ENCODE measurements at regions not wholly inside any gene's neighbourhood (a gene's known extent, or its start where the extent isn't known, plus 50 kb on each side); places are given as distances from the start of the nearest gene placed in this dataset.
A peak's percentile ranks its signal among the peaks of the same experiment; 100 is the strongest.

GRCh38 chr2:5491523-5491922 is 200.7 kb upstream of the SOX11 start:
- peaks cover 15 to 22% of the 10 kb centered on the region in 2 donors for H3K4me1 ChIP-seq (replicated peaks in 1 of 2)
- in situ Hi-C loops (cut with MboI; ENCODE audit: low pct_unique_long_range_greater_than_20kb in 2 of 9, low sequenced_read_pairs in 9 of 9, unreplicated experiment in 9 of 9): no loop called here
- ATAC-seq (replicated peaks in 6 of 8): no peak
- no peak overlapping the region for H3K4me3 ChIP-seq
- WGBS, 10 experiments: 0 to 100% (median 82%) methylated on average over 1 to 3 of the region's 3 CpGs; no CpG with 5 or more reads in 1 of the 10 experiments
- H3K27ac ChIP-seq: no peak overlapping the region

- Histone ChIP-seq H3K27ac (no peak overlapping the region), H3K4me1 (replicated peaks in 1 of 2) (peaks cover 16 to 26% of the 10 kb centered on the region in 2 donors), H3K4me3 (no peak overlapping the region)
- in situ Hi-C loops (cut with MboI; ENCODE audit: low pct_unique_long_range_greater_than_20kb in 2 of 9, low sequenced_read_pairs in 9 of 9, unreplicated experiment in 9 of 9): no loop called here
- no peak for ATAC-seq (replicated peaks in 6 of 8)
- 53 to 83% (median 80%) methylated on average over 1 to 3 of the region's 17 CpGs; no CpG with 5 or more reads in 7 of the 10 experiments for WGBS, 10 experiments
Observed at GRCh38 chr2:5493256-5493655, 198.9 kb upstream of the SOX11 start.

GRCh38 chr2:5494212-5494611 is 198.0 kb upstream of the SOX11 start:
- ATAC-seq (replicated peaks in 6 of 8): no peak
- H3K4me1 ChIP-seq (replicated peaks in 1 of 2): peaks cover 16 to 26% of the 10 kb centered on the region in 2 donors
- no peak overlapping the region for H3K27ac ChIP-seq
- no peak overlapping the region for H3K4me3 ChIP-seq
- 0 to 93% (median 83%) methylated on average over 2 to 8 of the region's 8 CpGs; no CpG with 5 or more reads in 3 of the 10 experiments for WGBS, 10 experiments
- in situ Hi-C loops (cut with MboI; ENCODE audit: low pct_unique_long_range_greater_than_20kb in 2 of 9, low sequenced_read_pairs in 9 of 9, unreplicated experiment in 9 of 9): no loop called here

- in situ Hi-C loops (cut with MboI; ENCODE audit: low pct_unique_long_range_greater_than_20kb in 2 of 9, low sequenced_read_pairs in 9 of 9, unreplicated experiment in 9 of 9): no loop called here
- H3K27ac ChIP-seq: no peak overlapping the region
- peaks cover 16 to 26% of the 10 kb centered on the region in 2 donors for H3K4me1 ChIP-seq (replicated peaks in 1 of 2)
- 46 to 95% (median 88%) methylated on average over 3 to 8 of the region's 8 CpGs; no CpG with 5 or more reads in 1 of the 10 experiments for WGBS, 10 experiments
- H3K4me3 ChIP-seq: no peak overlapping the region
- no peak for ATAC-seq (replicated peaks in 6 of 8)
Observed at GRCh38 chr2:5495586-5495985, 196.6 kb upstream of the SOX11 start.

- 0 to 100% (median 55%) methylated on average over 1 to 9 of the region's 10 CpGs; no CpG with 5 or more reads in 2 of the 10 experiments for WGBS, 10 experiments
- no peak for ATAC-seq (replicated peaks in 6 of 8)
- in situ Hi-C loops (cut with MboI; ENCODE audit: low pct_unique_long_range_greater_than_20kb in 2 of 9, low sequenced_read_pairs in 9 of 9, unreplicated experiment in 9 of 9): no loop called here
- Histone ChIP-seq H3K27ac (no peak overlapping the region), H3K4me1 (replicated peaks in 1 of 2) (peaks cover 16 to 36% of the 10 kb centered on the region in 2 donors), H3K4me3 (no peak overlapping the region)
Observed at GRCh38 chr2:5497874-5498273, 194.3 kb upstream of the SOX11 start.

- Histone ChIP-seq H3K4me1 (replicated peaks in 1 of 2) (peaks cover 0 to 22% of the 10 kb centered on the region in 2 donors), H3K4me3 (no peak overlapping the region), H3K27ac (no peak overlapping the region)
- in situ Hi-C loops (cut with MboI; ENCODE audit: low pct_unique_long_range_greater_than_20kb in 2 of 9, low sequenced_read_pairs in 9 of 9, unreplicated experiment in 9 of 9): no loop called here
- no peak for ATAC-seq (replicated peaks in 6 of 8)
- 0 to 100% (median 57%) methylated on average over 1 of the region's 1 CpG; no CpG with 5 or more reads in 1 of the 10 experiments for WGBS, 10 experiments
Observed at GRCh38 chr2:5501807-5502206, 190.4 kb upstream of the SOX11 start.

GRCh38 chr2:5502385-5502784 is 189.8 kb upstream of the SOX11 start:
- in situ Hi-C loops (cut with MboI; ENCODE audit: low pct_unique_long_range_greater_than_20kb in 2 of 9, low sequenced_read_pairs in 9 of 9, unreplicated experiment in 9 of 9): no loop called here
- 0 to 100% (median 60%) methylated on average over 1 to 3 of the region's 3 CpGs for WGBS, 10 experiments
- no peak overlapping the region for H3K4me3 ChIP-seq

GRCh38 chr2:5504756-5505155 is 187.4 kb upstream of the SOX11 start:
- no peak overlapping the region for H3K4me3 ChIP-seq
- no peak overlapping the region for H3K27ac ChIP-seq
- in situ Hi-C loops (cut with MboI; ENCODE audit: low pct_unique_long_range_greater_than_20kb in 2 of 9, low sequenced_read_pairs in 9 of 9, unreplicated experiment in 9 of 9): no loop called here
- no peak for ATAC-seq (replicated peaks in 6 of 8)
- H3K4me1 ChIP-seq (replicated peaks in 1 of 2): peaks cover 0 to 21% of the 10 kb centered on the region in 2 donors
- 17 to 100% (median 63%) methylated on average over 1 to 3 of the region's 3 CpGs; no CpG with 5 or more reads in 1 of the 10 experiments for WGBS, 10 experiments

More at GRCh38 chr2:5502385-5502784, 189.8 kb upstream of the SOX11 start:
- H3K4me1 ChIP-seq (replicated peaks in 1 of 2): peaks cover 0 to 21% of the 10 kb centered on the region in 2 donors
- no peak overlapping the region for H3K27ac ChIP-seq
- peak in 7 of 8 experiments; percentile 21 to 93 (median 54) for ATAC-seq (replicated peaks in 6 of 8)

- in situ Hi-C loops (cut with MboI; ENCODE audit: low pct_unique_long_range_greater_than_20kb in 2 of 9, low sequenced_read_pairs in 9 of 9, unreplicated experiment in 9 of 9): no loop called here
- WGBS, 10 experiments: 87 to 97% (median 90%) methylated on average over 3 to 5 of the region's 10 CpGs; no CpG with 5 or more reads in 7 of the 10 experiments
- Histone ChIP-seq H3K4me3 (no peak overlapping the region), H3K4me1 (replicated peaks in 1 of 2) (peaks cover 0 to 16% of the 10 kb centered on the region in 2 donors), H3K27ac (no peak overlapping the region)
- ATAC-seq (replicated peaks in 6 of 8): no peak
Observed at GRCh38 chr2:5507367-5507766, 184.8 kb upstream of the SOX11 start.

GRCh38 chr2:5509362-5509761 is 182.8 kb upstream of the SOX11 start:
- H3K4me3 ChIP-seq: no peak overlapping the region
- ATAC-seq (replicated peaks in 6 of 8): no peak
- H3K4me1 ChIP-seq (replicated peaks in 1 of 2): no peaks in the 10 kb centered on the region
- 0 to 100% (median 91%) methylated on average over 1 to 7 of the region's 7 CpGs; no CpG with 5 or more reads in 2 of the 10 experiments for WGBS, 10 experiments
- H3K27ac ChIP-seq: no peak overlapping the region
- in situ Hi-C loops (cut with MboI; ENCODE audit: low pct_unique_long_range_greater_than_20kb in 2 of 9, low sequenced_read_pairs in 9 of 9, unreplicated experiment in 9 of 9): no loop called here

- ATAC-seq (replicated peaks in 6 of 8): no peak
- H3K4me1 ChIP-seq (replicated peaks in 1 of 2): no peaks in the 10 kb centered on the region
Observed at GRCh38 chr2:5510082-5510481, 182.1 kb upstream of the SOX11 start.

GRCh38 chr2:5515693-5516092 is 176.5 kb upstream of the SOX11 start:
- no peak for ATAC-seq (replicated peaks in 6 of 8)
- WGBS, 10 experiments: 31 to 100% (median 78%) methylated on average over 1 to 2 of the region's 2 CpGs; no CpG with 5 or more reads in 3 of the 10 experiments
- Histone ChIP-seq H3K27ac (no peak overlapping the region), H3K4me3 (no peak overlapping the region), H3K4me1 (replicated peaks in 1 of 2) (peaks cover 13 to 20% of the 10 kb centered on the region in 2 donors)
- in situ Hi-C loops (cut with MboI; ENCODE audit: low pct_unique_long_range_greater_than_20kb in 2 of 9, low sequenced_read_pairs in 9 of 9, unreplicated experiment in 9 of 9): no loop called here

More at GRCh38 chr2:5510082-5510481, 182.1 kb upstream of the SOX11 start:
- WGBS, 10 experiments: 27 to 98% (median 60%) methylated on average over 1 to 4 of the region's 4 CpGs; no CpG with 5 or more reads in 3 of the 10 experiments
- Histone ChIP-seq H3K27ac (no peak overlapping the region), H3K4me3 (no peak overlapping the region)
- in situ Hi-C loops (cut with MboI; ENCODE audit: low pct_unique_long_range_greater_than_20kb in 2 of 9, low sequenced_read_pairs in 9 of 9, unreplicated experiment in 9 of 9): no loop called here

GRCh38 chr2:5519286-5519685 is 172.9 kb upstream of the SOX11 start:
- ATAC-seq (replicated peaks in 6 of 8): no peak
- in situ Hi-C loops (cut with MboI; ENCODE audit: low pct_unique_long_range_greater_than_20kb in 2 of 9, low sequenced_read_pairs in 9 of 9, unreplicated experiment in 9 of 9): no loop called here
- peak overlapping the region in 1 of 2 donors; percentile 89 for H3K27ac ChIP-seq
- no peak overlapping the region for H3K4me3 ChIP-seq
- peaks cover 23 to 32% of the 10 kb centered on the region in 2 donors for H3K4me1 ChIP-seq (replicated peaks in 1 of 2)

GRCh38 chr2:5520463-5520972 is 171.7 kb upstream of the SOX11 start:
- H3K4me3 ChIP-seq: peak overlapping the region in 3 of 5 donors; percentile 2 to 20 (median 9)
- H3K4me1 ChIP-seq (replicated peaks in 1 of 2): peaks cover 23 to 32% of the 10 kb centered on the region in 2 donors
- ATAC-seq (replicated peaks in 6 of 8): peak in 6 of 8 experiments; percentile 49 to 95 (median 95)
- in situ Hi-C loops (cut with MboI; ENCODE audit: low pct_unique_long_range_greater_than_20kb in 2 of 9, low sequenced_read_pairs in 9 of 9, unreplicated experiment in 9 of 9): no loop called here
- H3K27ac ChIP-seq: peak overlapping the region; percentile 83 to 89
- 0 to 50% (median 12%) methylated on average over 1 to 6 of the region's 7 CpGs for WGBS, 10 experiments

Data from motor neuron (in vitro differentiated cells).